T47D (cell line): ENCODE measurements at regions not wholly inside any gene's neighbourhood (a gene's known extent, or its start where the extent isn't known, plus 50 kb on each side); places are given as distances from the start of the nearest gene placed in this dataset.

Experiments
- DNase-seq, 2 experiments: peaks; one replicate each; pipeline versions ENCODE4 v3.0.0 to v3.0.0-alpha.2; 2011 to 2012; ENCODE audit warnings: low read depth in 1 of 2, low spot score in 1 of 2
- JUND ChIP-seq: IDR thresholded peaks from 2 replicates; pipeline ENCODE4 v1.6.1; 2012; ENCODE audit warnings: low read depth
- in situ Hi-C: cut with HindIII; loops from 2 replicates; pipeline ENCODE4 v1.10.0; 2016; ENCODE audit warnings: low sequenced_read_pairs, low pct_unique_long_range_greater_than_20kb

GRCh38 chr5:160925281-160925680 is 73.3 kb upstream of the ATP10B start:
- DNase-seq, result no peak
- TF ChIP-seq JUND, result no peak
- in situ Hi-C loops, result no loop called here

- DNase-seq, result peak in 1 of 2 experiments; percentile 64
- no peak for TF ChIP-seq JUND
- in situ Hi-C loops, result no loop called here
These were observed 72.1 kb upstream of the ATP10B start for GRCh38 chr5:160923936-160924710.

GRCh38 chr5:160923411-160923810 is 71.4 kb upstream of the ATP10B start:
- TF ChIP-seq JUND, result no peak
- in situ Hi-C loops, result no loop called here

GRCh38 chr5:160922311-160922710 is 70.3 kb upstream of the ATP10B start:
- DNase-seq, result no peak
- in situ Hi-C loops, result no loop called here
- TF ChIP-seq JUND, result no peak

More at GRCh38 chr5:160923411-160923810, 71.4 kb upstream of the ATP10B start:
- DNase-seq, result no peak

GRCh38 chr5:160921423-160922285 is 69.6 kb upstream of the ATP10B start:
- TF ChIP-seq JUND, result no peak
- DNase-seq, result no peak
- in situ Hi-C loops, result no loop called here

- in situ Hi-C loops, result no loop called here
- DNase-seq, result no peak
- no peak for TF ChIP-seq JUND
These were observed 67.6 kb upstream of the ATP10B start for GRCh38 chr5:160919626-160920025.

GRCh38 chr5:160918386-160918785 is 66.4 kb upstream of the ATP10B start:
- in situ Hi-C loops, result no loop called here
- no peak for DNase-seq
- TF ChIP-seq JUND, result no peak

- in situ Hi-C loops, result no loop called here
- DNase-seq, result no peak
- TF ChIP-seq JUND, result no peak
These were observed 54.1 kb upstream of the ATP10B start for GRCh38 chr5:160906090-160906489.

GRCh38 chr5:160905285-160905684 is 53.3 kb upstream of the ATP10B start:
- TF ChIP-seq JUND, result no peak
- in situ Hi-C loops, result no loop called here

GRCh38 chr5:160904591-160904990 is 52.6 kb upstream of the ATP10B start:
- in situ Hi-C loops, result no loop called here
- TF ChIP-seq JUND, result no peak
- no peak for DNase-seq

More at GRCh38 chr5:160905285-160905684, 53.3 kb upstream of the ATP10B start:
- DNase-seq, result no peak

GRCh38 chr5:160903551-160903950 is 51.5 kb upstream of the ATP10B start:
- in situ Hi-C loops, result no loop called here
- DNase-seq, result no peak

GRCh38 chr5:160903076-160903475 is 51.1 kb upstream of the ATP10B start:
- no peak for TF ChIP-seq JUND
- DNase-seq, result no peak
- in situ Hi-C loops, result no loop called here

More at GRCh38 chr5:160903551-160903950, 51.5 kb upstream of the ATP10B start:
- no peak for TF ChIP-seq JUND
